Activated CD4-positive, alpha-beta T cell treated with anti-CD3 and anti-CD28 coated beads for 24 hours (primary cell): ENCODE measurements at regions not wholly inside any gene's neighbourhood (a gene's known extent, or its start where the extent isn't known, plus 50 kb on each side); places are given as distances from the start of the nearest gene placed in this dataset.
"Not testable (repeated sequence)": the region's sequence is repeated elsewhere in the genome, so short reads cannot be mapped to it uniquely, and the experiment has no call there.

Source experiments
- DNase-seq, 2 donors: peaks; one replicate each; pipeline ENCODE4 v3.0.0-alpha.2; 2020; ENCODE audit warnings: low read depth in 2 of 2

DNA sequence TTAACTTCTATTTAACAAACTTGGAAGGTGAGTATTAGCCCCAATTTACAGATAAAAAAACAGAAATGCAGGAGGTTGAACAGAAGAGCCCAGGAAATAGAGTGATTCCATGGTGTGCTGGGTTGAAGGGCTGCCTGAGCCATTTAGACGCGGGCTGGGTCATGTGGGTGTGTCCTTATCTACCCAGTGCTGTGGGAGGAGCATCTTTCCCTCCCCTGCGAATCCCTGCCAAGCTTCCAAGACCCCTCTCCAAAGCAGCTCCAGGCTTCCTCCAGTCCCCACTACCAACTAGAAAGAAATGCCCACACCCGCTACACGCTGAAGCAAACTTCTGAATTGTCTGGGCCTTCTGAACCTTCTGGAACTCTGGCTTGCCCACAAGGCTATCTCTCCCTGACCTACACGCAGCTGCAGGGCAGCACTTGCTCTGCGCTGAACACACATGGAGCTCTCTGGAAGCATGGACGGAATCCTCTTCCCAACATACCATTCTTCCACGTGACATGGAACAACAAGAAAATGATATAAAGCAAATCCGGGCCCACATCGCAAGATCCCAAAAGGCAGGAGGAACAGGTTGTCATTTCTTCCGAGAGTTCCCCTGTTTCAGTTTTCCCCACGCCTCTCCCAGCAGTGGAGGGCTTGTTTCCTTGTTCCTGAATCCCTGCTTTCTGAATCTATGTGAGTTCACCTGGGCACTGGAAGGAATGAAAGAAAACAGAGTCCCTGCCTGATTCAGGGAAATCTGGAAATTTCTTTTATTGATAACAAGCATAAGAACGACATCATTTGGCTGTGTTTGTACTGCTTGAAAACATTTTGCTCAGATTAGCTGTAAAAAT is 562.7 kb upstream of the ID2 start:
- DNase-seq: no peak

DNA sequence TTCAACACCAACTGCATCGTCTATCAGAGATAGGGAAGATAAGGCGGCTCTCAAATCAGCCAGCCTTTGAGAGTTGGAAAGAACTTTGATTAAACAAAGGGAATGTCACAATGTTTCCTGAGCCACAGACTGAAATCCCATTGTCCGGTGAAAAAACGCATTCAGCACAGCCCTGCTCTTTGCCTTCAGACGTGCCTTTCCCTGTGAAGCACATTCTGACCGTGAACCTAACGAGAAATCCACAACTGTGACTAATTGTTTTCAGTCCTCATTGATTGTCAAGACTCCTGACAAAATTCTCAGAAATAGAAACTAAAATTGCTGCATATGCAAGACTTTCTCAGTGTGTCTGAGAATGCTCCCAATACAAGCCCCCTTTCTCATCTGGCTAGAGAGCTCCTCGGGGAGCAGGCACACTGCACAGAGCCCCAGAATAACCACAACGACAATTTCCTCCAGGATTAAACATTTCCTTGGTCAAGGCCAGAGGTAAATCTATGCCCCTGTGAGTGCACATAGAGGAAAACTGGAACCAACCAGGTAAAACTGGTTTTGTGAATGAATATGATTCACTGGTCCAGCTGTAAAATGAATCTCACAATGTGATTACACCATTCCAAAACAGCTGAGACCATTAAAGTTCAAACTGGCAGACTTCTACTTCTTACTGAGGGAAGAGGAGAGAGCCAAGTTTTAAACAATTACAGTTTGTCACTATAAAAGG is 561.9 kb upstream of the ID2 start:
- no peak for DNase-seq

DNA sequence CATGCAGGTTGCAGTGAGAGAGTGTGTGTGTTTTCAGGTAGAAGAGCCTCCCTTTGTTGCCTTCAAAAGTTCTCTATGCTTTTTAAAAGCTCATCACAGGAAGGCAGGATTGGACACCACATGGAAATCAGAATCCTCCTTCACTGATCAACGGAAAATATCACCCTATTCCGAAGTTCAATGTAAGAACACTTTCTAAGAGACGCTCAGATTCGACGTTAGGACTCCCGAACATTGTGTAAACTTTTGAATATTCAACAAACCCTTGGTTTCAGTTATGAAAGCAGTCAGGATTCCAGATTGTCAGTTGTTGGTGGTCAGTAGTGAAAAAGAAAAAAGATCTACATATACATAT is 561.4 kb upstream of the ID2 start:
- no peak for DNase-seq

DNA sequence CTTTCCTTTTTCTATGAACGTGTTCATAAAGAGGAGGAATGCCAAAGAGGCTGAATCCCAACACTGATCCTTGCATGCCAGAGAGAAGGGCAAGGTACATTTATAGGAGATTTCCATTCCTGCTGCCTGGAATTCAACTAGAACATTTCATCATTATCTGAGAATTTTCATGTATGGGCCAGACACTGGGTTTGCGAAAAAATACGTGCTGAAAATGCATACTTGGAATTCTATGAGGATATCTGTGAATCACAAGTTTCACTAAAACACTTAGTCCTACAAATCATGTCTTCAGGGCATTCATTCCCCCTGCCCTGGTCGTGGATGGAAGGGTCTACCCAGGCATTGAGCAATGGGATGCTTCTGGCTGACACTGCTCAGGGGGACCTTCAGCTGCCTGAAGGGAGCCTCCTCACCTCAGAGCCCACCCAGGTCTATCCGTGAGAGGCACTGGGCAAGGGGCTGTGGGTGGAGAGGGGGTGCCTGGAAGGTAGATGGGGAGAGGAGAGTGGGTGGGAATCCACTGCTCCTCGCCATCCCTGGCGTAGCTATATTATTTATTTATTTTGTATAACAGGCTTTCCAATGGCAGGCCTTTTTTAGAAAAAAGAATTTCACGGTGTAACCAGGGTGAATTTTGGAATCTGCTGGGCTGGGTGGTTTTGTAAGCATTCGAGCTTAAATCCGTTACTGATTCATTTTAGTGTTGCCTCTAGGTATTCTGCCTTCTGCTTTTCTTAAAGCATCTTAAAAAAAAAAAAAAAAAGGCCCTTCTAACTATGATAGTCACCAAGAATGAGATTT is 560.6 kb upstream of the ID2 start:
- DNase-seq: no peak

GRCh38 chr2:8121826-8122513 is 559.9 kb upstream of the ID2 start:
- DNase-seq: no peak

DNA sequence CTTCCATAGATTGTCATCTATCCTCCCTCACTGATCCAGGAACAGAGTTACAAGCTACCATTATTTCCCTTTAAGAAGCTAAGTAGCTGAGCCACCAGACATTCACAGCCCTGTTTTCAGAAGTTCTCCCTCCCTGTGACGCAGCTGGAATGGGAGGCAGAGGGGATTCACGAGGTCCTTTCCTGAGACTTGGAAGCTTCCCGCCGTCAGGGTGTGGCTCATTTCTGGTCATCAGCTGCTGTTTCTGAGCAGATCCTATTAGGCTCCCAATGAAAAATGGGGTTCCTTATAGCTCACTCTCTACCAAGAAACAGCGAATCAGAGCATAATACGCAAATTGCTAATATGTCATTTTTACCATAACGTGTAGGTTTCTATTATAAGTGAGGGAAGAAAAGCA is 559.3 kb upstream of the ID2 start:
- DNase-seq: no peak

DNA sequence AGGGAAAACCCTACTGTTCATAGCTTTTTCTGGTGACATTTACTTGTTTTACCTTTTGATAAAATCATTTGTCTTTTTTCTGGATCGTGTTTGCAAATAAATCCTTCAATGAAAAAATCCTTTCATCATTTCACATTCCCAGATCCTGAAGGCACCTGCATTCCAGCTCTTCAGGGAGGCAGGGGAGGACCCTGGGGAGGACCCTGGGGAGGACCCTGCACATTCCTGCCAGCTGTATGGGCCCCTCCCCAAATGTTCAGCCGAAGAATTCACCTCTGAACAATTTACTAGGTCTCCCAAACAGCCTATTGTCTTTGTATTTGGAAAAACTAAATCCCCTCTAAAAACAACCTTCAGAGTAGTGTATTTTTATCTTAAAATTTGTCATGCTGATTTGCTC is 558.4 kb upstream of the ID2 start:
- no peak for DNase-seq

GRCh38 chr2:8125741-8126711 is 555.8 kb upstream of the ID2 start:
- DNase-seq: no peak

- no peak for DNase-seq
These were observed 555.1 kb upstream of the ID2 start for GRCh38 chr2:8126783-8127182.

GRCh38 chr2:8131423-8131822 is 550.4 kb upstream of the ID2 start:
- DNase-seq: not testable (repeated sequence)

DNA sequence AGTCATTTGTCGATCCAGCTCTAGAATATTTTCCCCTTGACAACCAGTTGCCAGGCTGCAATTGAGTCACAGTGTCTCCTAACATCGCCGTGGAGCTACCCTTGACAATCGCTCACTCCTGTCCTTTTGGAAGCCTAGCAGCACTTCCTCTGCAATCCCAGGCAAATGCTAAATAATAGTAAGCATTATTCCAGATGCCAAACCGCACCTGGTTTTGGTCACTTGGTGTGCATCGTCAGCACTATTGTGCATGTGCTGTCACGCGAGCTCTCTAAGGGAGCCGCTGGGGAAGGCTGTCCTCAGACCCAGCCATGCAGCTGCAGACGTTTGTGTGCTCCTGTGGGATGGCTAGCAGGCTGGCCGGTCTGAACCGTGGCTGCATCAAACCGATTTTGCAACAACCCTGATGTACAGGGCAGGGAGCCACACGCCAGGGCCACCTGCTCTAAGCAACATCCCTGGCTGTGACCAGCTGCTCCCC is 549.5 kb upstream of the ID2 start:
- DNase-seq: no peak

- no peak for DNase-seq
These were observed 549.0 kb upstream of the ID2 start for GRCh38 chr2:8132879-8133278.

DNA sequence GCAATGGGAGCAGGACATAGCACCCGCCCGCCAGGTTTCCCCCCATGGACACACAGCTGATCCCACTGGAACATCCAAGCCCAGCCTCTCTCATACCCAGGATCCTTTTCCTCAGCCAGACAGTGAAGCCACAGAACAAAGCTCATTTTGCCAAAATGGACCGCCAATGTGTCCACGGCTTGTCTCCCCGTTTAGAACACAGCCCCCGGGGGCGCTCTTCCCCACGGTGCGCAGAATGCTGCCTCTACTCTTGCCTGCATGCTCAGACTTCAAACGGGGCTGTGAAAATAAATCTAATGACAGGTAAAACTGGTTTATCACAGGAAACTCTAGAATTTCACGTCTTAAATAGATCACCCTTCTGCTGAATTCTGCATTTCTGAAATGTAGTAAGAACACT is 548.5 kb upstream of the ID2 start:
- DNase-seq: no peak

DNA sequence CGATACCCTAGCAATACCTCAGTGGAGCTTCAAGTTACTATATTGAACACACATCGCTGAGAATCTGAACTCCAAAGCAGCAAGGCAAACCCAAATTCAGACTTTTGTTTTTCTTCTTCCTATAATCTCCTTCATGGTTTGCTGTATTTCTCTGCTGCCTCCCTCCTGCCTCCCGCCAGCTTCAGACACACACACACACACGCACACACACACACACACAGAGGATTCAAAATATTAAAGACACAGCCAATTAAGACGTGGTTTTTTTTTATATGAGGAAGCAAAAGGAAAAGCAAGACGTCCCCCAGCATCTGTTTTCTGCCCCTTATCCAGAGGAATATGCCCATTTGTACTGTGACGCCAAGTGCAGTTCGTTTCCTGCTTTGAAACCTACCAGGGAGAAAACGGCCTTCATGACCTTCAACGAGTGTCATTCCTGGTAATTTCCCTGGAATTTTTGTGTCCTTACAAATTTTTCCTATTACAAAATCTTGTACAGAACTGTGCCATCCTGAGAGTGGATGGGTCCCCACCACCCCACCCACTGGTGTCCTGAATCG is 547.9 kb upstream of the ID2 start:
- DNase-seq: no peak

DNA sequence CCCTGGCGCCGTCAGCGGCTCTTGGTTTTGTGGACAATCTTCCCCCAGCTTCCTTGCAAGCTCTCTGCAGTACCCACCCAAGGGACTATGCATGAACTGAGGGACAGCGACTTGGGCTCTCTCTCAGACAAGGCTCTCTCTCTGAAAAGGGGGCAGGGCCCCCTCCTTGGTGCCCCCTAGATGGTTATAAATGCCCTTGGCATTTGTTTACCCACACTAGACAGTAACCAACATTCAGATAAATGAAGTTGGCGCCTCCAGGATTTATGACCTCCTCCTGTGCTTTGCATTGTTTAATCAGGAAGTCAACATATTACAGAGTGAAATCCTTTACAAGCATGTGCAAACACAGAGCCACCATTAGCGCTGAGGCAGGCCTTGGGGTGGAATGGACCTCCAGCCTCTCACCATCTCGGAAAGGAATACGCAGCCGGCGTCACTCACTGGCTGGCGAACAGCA is 547.4 kb upstream of the ID2 start:
- no peak for DNase-seq

DNA sequence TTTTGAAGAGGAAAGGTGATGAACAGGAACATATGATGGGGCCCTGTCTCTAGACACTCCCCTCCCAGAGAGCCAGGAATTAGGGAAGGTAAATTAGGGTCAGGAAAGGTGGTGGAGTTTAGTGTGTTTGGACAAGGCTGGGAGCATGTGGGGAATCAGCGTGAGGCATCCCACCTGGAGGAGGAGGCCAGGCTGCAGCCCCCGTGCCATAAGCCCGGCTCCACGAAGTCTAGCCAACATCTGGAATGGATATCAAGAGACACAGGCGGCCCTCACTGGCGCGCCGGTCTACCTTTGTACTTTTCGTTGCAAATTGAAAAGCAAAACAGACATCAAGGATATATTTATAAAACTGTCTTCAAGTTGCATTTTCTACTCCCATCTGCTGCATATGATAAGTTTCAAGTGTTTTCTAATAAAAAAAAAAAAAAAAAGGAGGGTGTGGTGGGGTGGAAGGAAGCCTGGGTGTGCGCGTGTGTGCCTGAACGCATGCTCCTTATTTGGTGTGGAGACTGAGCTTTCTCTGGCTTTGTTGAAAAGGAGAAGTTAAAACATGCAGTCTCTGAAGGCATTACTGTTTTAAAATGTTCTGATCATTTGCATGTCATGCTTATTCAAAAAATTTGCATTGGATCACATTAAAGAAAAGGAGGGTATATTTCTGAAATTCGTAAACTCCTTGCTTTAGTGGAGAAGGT is 546.7 kb upstream of the ID2 start:
- DNase-seq: no peak

DNA sequence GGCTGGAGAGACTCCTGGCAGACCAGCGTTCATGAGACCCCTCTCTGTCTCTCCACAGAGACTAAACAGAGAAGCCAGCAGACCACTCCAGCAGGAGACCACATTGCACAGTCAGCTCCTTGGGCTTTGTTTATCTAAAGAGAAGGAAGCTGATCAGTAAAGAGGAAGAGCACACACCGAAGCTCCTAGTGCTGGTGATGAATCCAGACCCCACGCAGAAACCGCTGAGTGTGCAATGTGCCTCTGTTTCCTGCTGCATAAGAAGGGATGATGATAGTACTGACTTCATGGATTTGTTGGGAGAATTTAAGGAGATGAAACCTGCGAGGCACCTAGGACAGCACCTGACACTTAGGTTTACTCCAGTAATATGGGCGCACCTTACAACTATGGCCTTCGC is 544.1 kb upstream of the ID2 start:
- DNase-seq: no peak

DNA sequence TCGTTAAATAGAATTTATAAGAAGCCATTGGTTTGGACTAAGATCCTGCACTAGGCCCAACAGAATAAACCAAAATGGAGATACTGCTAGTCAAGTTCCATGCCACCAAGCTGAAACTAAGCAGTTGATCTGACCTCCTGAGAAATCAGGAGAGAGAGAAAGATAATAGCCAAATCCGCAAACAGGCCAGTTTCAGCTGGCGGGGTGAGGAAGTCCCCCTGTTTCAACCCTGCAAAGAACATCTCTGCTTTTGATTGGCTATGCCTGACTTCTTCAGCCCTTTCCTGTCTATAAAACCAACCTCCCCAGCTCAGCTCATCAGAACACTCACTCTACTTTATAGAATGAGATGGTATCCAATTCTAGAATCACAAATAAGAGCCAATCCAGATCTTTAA is 543.3 kb upstream of the ID2 start:
- no peak for DNase-seq

- no peak for DNase-seq
These were observed 542.8 kb upstream of the ID2 start for GRCh38 chr2:8138923-8139667.
